SJCRH30 (cell line): ENCODE measurements at regions not wholly inside any gene's neighbourhood (a gene's known extent, or its start where the extent isn't known, plus 50 kb on each side); places are given as distances from the start of the nearest gene placed in this dataset.

Experiments
- DNase-seq, 2 experiments: peaks; one replicate each; pipeline ENCODE4 v3.0.0-alpha.2; 2015 to 2020
- H3K27ac ChIP-seq: fragments of 250-450 bp; sonication (Bioruptor Pico); 2 replicates; pipeline ENCODE4 v1.5.1; 2020; ENCODE audit warnings: mild to moderate bottlenecking, moderate library complexity
- H3K27me3 ChIP-seq: fragments of 250-450 bp; sonication (Bioruptor Pico); 2 replicates; pipeline ENCODE4 v1.5.1; 2020; ENCODE audit warnings: mild to moderate bottlenecking, moderate library complexity
- H3K36me3 ChIP-seq: fragments of 250-450 bp; sonication (Bioruptor Pico); 2 replicates; pipeline ENCODE4 v1.5.1; 2020; ENCODE audit warnings: mild to moderate bottlenecking, moderate library complexity
- H3K4me1 ChIP-seq: fragments of 250-450 bp; sonication (Bioruptor Pico); 2 replicates; pipeline ENCODE4 v1.5.1; 2020; ENCODE audit warnings: mild to moderate bottlenecking, moderate library complexity
- H3K4me3 ChIP-seq: fragments of 250-450 bp; sonication (Bioruptor Pico); 2 replicates; pipeline ENCODE4 v1.5.1; 2020; ENCODE audit warnings: mild to moderate bottlenecking, moderate library complexity
- H3K9me3 ChIP-seq: fragments of 250-450 bp; sonication (Bioruptor Pico); replicated peaks from 2 replicates; pipeline ENCODE4 v1.5.1; 2020; ENCODE audit warnings: mild to moderate bottlenecking, moderate library complexity

DNA sequence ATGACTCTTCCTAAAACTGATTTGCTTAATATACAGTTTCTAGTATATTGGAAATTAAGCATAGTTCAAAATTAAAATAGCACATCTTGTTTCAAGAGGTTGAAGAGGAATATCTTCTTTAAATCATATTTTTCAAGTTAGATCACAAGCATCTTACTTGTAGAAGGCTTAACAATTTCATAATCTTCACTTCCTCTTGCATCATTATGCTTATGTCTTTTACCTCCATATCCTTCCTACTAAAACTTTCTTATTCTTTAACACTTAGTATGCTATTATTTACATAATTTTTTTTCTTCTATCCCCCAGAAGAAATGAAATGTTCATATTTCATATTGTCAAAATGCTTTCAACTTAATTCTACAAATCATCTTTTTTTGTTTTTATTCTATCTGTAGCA lies 1354.9 kb upstream of the TMEFF2 start:
- no peak for DNase-seq
- Histone ChIP-seq H3K27me3 (no peaks in the 10 kb centered on the region), H3K4me1 (no peaks in the 10 kb centered on the region)

DNA sequence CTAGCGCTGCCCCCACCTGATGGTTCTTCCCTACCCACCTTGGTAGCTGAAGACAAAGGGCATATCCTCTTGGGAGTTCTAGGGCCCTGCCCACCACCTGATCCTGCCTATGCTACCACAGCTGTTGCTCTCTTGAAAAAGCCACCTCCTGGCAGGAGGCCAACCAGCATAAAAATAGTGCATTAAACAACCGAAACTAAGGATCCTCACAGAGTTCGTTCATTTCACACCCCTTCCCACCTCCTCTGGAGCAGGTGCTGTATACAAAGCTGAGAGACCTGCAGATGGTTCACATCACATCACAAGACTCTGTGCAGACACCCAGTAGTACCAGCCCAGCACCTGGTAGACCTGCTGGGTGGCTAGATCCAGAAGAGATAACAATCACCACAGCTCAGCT lies 1348.0 kb upstream of the TMEFF2 start:
- Histone ChIP-seq H3K9me3 (no peaks in the 10 kb centered on the region), H3K27ac (no peak overlapping the region), H3K4me3 (no peak overlapping the region), H3K27me3 (no peaks in the 10 kb centered on the region), H3K4me1 (peaks cover 9% of the 10 kb centered on the region), H3K36me3 (no peaks in the 10 kb centered on the region)
- DNase-seq: peak; percentile 74 to 86

More for the DNA sequence above, 1354.9 kb upstream of the TMEFF2 start:
- Histone ChIP-seq H3K36me3 (no peaks in the 10 kb centered on the region), H3K27ac (no peak overlapping the region), H3K9me3 (no peaks in the 10 kb centered on the region), H3K4me3 (no peak overlapping the region)

DNA sequence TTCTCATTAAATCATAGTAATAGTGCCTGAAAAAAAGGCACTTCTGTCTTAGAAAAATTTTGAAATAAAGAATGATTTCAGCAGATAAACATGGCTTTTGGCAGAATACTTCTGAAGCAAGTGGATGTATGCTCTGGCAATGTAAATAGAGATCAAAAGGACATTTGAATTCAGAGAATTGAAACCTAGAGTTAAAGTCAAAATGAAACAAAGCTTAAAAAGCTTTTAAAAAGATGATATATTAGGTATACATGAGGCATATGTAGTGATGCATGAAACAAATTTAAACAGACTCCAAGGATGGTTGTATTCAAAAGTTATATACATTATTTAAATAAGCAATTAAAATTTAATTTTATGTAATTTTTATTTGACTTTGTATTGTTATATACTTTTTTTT lies 1344.5 kb upstream of the TMEFF2 start:
- Histone ChIP-seq H3K4me1 (peaks cover 9% of the 10 kb centered on the region), H3K27me3 (no peaks in the 10 kb centered on the region), H3K36me3 (no peaks in the 10 kb centered on the region), H3K27ac (no peak overlapping the region), H3K9me3 (no peaks in the 10 kb centered on the region), H3K4me3 (no peak overlapping the region)
- DNase-seq: no peak

DNA sequence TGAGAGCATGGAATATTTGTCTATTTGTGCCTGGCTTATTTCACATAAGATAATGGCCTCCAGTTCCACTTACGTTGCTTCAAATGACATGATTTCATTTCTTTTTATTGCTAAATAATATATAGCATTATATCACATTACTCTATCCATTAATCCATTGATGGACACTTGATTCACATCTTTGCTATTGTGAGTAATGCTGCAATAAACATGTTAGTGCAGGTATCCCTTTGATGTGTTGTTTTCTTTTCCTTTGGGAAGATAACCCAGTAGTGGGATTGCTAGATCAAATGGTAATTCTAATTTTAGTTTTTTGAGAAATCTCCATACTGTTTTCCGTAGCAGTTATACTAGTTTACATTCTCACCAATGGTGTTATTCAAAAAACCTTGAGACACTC lies 1343.3 kb upstream of the TMEFF2 start:
- H3K27ac ChIP-seq: no peak overlapping the region
- H3K9me3 ChIP-seq: no peaks in the 10 kb centered on the region
- no peaks in the 10 kb centered on the region for H3K36me3 ChIP-seq
- DNase-seq: no peak
- H3K27me3 ChIP-seq: no peaks in the 10 kb centered on the region
- H3K4me3 ChIP-seq: no peak overlapping the region
- H3K4me1 ChIP-seq: peaks cover 7% of the 10 kb centered on the region

DNA sequence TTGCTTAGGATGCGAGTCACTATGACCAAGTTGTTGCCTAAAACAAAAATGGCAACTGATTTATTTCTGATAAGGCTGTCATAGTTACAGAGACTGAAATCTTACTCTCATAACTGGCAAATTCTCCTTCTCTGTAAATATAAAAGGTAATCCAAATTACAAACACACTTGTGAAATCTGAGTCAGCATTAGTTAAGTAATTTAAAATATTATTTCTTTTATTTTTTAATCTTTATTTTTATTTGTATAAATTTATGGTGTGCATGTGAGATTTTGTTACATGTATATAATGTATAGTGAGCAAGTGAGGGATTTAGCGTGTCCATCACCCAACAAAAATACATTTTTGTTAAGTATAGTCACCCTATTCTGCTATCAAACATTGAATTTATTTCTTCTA lies 1342.8 kb upstream of the TMEFF2 start:
- Histone ChIP-seq H3K27ac (no peak overlapping the region), H3K9me3 (no peaks in the 10 kb centered on the region), H3K4me1 (peaks cover 2% of the 10 kb centered on the region; the same call in 1 of the 2 replicates), H3K4me3 (no peak overlapping the region), H3K36me3 (no peaks in the 10 kb centered on the region), H3K27me3 (no peaks in the 10 kb centered on the region)
- no peak for DNase-seq

DNA sequence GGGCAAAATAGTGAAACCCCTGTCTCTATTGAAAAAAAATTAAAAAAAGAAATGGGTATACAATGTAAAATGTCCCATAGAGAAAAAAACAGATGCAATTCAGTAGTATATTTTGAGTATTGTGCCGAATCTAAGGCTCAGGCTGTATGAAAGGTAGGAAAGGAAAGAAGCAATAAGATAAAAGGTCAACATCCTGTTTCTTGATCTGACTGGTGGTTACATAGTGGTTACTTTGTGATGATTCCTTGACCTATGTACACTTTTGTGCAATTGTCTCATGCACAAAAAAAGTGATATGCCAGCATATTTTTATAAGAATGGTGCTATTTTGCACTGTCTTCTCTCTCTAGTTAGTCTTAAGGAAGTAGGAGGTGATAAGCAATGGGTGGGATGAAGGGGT lies 1333.7 kb upstream of the TMEFF2 start:
- H3K27ac ChIP-seq: no peak overlapping the region
- H3K4me1 ChIP-seq: no peaks in the 10 kb centered on the region
- no peaks in the 10 kb centered on the region for H3K36me3 ChIP-seq
- no peaks in the 10 kb centered on the region for H3K9me3 ChIP-seq
- no peak overlapping the region for H3K4me3 ChIP-seq
- H3K27me3 ChIP-seq: no peaks in the 10 kb centered on the region
- DNase-seq: no peak

DNA sequence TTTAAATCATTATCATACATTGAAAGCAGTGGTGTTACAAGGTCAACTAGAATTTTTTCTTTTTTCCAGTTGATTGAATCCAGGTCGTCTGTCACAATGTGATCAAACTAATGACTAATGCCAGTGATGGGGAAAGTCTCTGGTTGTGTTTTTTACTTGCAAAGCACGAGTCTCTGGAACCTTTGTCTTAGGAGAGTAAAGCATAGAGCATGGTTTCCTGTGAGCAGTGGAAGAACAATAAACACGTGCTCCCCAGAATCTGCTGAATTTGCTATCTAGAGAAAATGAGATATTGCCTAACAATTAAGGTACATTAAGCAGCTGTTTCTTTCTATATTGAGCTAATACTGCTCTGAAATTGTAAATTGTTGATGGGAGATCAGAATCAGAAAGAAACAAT lies 1332.4 kb upstream of the TMEFF2 start:
- H3K9me3 ChIP-seq: no peaks in the 10 kb centered on the region
- H3K36me3 ChIP-seq: no peaks in the 10 kb centered on the region
- no peak for DNase-seq
- H3K27me3 ChIP-seq: no peaks in the 10 kb centered on the region; the same call in 1 of the 2 replicates
- no peak overlapping the region for H3K4me3 ChIP-seq
- no peaks in the 10 kb centered on the region for H3K4me1 ChIP-seq
- H3K27ac ChIP-seq: no peak overlapping the region

DNA sequence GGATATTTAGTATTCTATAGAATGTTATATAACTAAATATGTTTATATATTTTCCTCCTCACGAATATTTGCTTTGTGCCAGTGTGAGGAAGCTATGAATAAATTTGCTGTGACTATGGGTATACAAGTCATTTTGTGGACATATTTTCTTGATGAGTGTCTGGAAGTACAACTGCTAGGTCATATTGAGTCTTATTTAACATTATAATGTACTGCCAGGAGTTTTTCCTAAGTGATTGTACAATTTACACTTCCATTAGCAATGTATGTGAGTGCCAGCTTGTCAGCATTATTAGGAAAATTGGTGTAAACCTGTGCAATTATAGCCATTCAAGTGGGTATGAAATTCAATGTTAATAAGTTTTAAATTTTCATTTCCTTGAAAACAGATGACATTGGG lies 1328.9 kb upstream of the TMEFF2 start:
- no peak for DNase-seq
- H3K4me3 ChIP-seq: no peak overlapping the region
- H3K27ac ChIP-seq: no peak overlapping the region
- no peaks in the 10 kb centered on the region for H3K36me3 ChIP-seq
- no peaks in the 10 kb centered on the region for H3K4me1 ChIP-seq
- H3K27me3 ChIP-seq: peaks cover 12% of the 10 kb centered on the region
- H3K9me3 ChIP-seq: no peaks in the 10 kb centered on the region

DNA sequence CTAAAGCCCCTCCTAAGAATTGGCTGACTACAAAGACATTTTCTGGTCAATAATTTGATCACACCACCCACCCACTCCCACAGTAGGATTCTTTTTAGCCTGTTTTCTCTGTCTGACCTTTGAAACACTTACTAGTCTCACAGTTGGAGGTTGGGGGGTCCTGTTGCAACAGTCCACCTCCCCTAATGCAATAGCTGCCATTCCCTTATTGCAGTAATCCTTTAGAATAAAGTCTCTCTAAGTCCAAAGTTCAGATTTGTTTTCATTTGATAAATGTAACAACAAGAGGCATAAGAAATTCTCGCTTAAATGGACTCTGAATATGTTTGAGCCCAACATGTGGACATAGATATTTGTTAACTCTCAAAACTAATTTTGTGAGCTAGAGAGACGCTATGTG lies 1326.8 kb upstream of the TMEFF2 start:
- Histone ChIP-seq H3K4me1 (no peaks in the 10 kb centered on the region), H3K27me3 (peaks cover 12% of the 10 kb centered on the region), H3K36me3 (no peaks in the 10 kb centered on the region), H3K9me3 (no peaks in the 10 kb centered on the region), H3K4me3 (no peak overlapping the region), H3K27ac (no peak overlapping the region)
- DNase-seq: no peak

DNA sequence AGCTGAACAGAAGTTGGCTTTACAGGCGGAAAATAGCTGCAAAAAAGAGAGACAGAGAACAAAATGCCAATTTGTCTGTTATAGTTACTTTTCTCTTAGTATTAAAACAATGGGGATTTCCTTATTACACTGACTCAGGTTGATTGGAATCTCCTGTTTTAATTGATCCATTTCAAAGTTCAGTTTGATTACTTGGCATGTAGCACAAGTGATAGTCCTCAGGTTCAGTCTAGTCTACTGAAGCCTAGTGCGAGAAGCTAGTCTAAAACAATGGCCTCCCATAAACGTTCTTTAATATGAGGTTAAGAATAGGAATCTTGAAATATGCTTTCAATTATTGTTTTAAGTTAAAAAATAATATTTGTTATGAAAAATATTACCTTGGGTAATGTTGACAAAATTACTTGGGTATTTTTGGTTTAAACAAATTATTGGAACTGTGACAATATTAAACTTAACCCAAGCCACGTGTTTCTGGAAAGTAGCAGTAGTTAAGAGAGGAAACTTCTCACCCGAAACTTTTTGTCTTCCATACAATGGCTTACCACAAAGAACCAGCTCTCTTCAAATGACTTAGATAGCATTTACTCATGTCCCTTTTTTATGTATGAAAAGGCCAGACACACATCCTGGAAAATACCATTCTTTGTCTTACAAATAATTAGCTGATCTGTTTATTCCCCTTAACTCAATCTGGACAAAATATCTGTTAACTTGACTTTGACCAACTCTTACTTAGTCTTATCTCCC lies 1326.2 kb upstream of the TMEFF2 start:
- Histone ChIP-seq H3K9me3 (no peaks in the 10 kb centered on the region), H3K36me3 (no peaks in the 10 kb centered on the region), H3K4me1 (no peaks in the 10 kb centered on the region), H3K4me3 (no peak overlapping the region), H3K27ac (no peak overlapping the region), H3K27me3 (peaks cover 12% of the 10 kb centered on the region)
- DNase-seq: no peak

DNA sequence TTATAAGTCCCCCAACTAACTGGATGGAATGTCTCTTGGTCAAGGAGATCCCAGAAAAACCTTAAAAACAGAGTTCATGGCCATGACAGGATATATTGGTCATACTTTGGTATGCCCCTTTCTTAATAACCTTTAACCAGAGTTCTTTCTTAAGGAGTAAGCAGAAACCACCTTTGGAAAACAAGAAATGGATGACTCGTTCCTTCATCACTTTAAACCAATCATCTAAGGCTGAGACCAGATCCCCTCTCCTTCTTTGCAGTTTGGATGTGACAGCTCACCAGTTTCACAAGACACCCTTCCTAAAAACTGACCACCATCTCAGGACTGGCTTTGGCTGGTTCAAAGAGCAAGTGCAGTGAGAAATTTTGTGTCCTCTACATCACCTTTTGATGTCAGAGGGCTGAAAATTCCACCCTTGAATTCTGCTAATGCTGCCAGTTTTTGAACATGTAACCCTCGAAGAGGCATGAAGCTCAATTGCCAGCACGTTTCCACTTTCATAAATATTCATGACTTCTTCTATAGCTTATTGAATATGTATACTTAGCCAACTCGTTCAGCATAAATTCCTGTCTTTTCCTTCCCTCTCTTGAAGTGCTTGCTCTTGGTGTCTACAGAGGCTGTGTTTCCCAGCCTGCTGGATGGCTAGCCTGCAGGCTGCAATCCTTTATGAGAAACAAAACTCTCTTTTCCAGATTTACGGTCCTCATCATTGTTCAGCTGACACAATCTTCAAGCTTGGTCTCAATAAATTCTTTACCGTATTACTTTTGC lies 1323.5 kb upstream of the TMEFF2 start:
- no peak overlapping the region for H3K27ac ChIP-seq
- no peaks in the 10 kb centered on the region for H3K4me1 ChIP-seq
- no peak for DNase-seq
- H3K36me3 ChIP-seq: no peaks in the 10 kb centered on the region
- H3K27me3 ChIP-seq: peaks cover 12% of the 10 kb centered on the region
- H3K4me3 ChIP-seq: no peak overlapping the region
- H3K9me3 ChIP-seq: no peaks in the 10 kb centered on the region

DNA sequence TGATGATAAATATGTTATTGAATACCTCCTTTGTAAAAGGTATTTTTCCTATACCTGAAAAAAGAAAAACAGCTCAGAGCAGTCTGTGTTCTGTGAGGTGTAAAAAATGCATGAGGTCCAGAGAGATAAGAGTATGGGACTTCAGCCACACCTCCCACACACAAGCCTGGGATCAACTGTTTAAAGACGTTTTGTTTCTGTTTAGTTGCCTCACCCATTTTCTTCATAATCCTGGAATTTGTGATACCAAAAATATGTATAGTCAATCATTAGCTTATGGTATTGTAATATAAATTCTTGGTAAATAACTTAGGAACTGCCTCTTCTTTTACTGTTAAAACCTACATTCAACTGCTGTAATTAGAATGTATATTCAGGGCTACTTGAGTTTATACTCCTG lies 1322.9 kb upstream of the TMEFF2 start:
- Histone ChIP-seq H3K4me1 (no peaks in the 10 kb centered on the region), H3K27ac (no peak overlapping the region), H3K9me3 (no peaks in the 10 kb centered on the region), H3K4me3 (no peak overlapping the region), H3K27me3 (peaks cover 16% of the 10 kb centered on the region), H3K36me3 (no peaks in the 10 kb centered on the region)
- no peak for DNase-seq

DNA sequence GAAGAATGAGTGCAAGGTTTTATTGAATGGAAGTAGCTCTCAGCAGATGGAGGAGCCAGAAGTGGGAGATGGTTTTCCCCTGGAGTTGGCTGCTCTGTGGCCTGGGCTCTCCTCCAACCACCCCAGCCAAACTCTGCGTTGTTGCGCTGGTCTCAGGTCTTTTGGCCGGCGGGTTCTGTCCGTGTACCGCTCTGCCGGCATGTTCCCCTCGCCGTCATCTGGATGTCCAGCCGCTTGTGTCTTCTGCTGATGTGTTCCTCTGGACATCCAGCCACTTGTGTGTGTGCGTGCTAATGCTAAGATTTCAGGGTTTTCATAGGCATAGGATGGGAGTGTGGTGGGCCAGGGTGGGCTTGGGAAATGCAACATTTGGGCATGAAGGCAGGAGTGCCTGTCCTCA lies 1311.3 kb upstream of the TMEFF2 start:
- Histone ChIP-seq H3K27me3 (no peaks in the 10 kb centered on the region), H3K9me3 (no peaks in the 10 kb centered on the region), H3K4me3 (no peak overlapping the region), H3K36me3 (no peaks in the 10 kb centered on the region), H3K4me1 (no peaks in the 10 kb centered on the region), H3K27ac (no peak overlapping the region)
- DNase-seq: no peak

DNA sequence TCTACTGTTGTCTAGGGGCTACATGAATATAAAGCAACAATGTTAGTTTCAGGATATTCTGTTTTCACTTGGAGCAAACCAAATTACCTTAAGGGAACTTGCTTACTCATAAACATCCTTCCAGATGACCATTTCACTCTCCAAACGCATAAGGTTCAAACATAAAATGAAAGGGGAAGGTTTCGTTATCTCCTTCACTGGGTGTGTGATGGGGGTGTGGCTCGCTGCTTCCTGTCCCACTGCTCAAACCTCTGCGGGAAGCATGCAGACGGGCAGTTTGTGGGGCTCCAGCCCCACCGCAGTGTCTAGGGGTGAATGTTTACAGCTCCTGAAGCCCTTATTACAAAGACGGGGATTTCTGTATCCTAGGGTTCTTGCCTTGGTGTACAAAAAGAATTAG lies 1310.9 kb upstream of the TMEFF2 start:
- Histone ChIP-seq H3K27me3 (no peaks in the 10 kb centered on the region), H3K4me3 (no peak overlapping the region), H3K27ac (no peak overlapping the region), H3K9me3 (no peaks in the 10 kb centered on the region), H3K36me3 (no peaks in the 10 kb centered on the region), H3K4me1 (no peaks in the 10 kb centered on the region)
- DNase-seq: no peak

DNA sequence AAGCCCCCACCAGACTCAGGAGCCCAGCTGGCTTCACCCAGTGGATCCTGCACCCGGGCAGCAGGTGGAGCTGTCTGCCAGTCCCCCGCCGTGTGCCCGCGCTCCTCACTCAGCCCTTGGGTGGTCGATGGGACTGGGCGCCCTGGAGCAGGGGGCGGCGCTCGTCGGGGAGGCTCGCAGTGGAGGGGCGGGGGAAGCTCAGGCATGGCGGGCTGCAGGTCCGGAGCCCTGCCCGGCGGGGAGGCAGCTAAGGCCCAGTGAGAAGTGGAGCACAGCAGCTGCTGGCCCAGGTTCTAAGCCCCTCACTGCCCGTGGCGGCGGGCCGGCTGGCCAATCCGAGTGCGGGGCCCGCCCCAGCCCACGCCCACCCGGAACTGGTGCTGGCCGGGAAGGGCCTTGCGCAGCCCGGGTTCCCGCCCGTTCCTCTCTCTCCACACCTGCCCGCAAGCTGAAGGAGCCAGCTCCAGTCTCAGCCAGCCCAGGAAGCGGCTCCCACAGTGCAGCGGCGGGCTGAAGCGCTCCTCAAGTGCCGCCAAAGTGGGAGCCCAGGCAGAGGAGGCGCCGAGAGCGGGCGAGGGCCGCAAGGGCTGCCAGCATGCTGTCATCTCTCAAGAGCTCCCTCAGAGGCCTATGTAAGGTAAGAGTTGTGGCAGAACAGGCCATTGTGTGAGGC lies 1307.8 kb upstream of the TMEFF2 start:
- Histone ChIP-seq H3K27ac (no peak overlapping the region), H3K4me1 (no peaks in the 10 kb centered on the region), H3K27me3 (no peaks in the 10 kb centered on the region), H3K4me3 (no peak overlapping the region), H3K9me3 (no peaks in the 10 kb centered on the region), H3K36me3 (no peaks in the 10 kb centered on the region)
- DNase-seq: no peak
